ENCODE measurements at regions not wholly inside any gene's neighbourhood (a gene's known extent, or its start where the extent isn't known, plus 50 kb on each side); places are given as distances from the start of the nearest gene placed in this dataset.

- TF ChIP-seq TAF1 (IDR thresholded peaks at IDR 0.05; ENCODE audit: low read depth, low read length) (no peak), POLR2A (IDR thresholded peaks at IDR 0.05; ENCODE audit: low read depth, low read length) (no peak), POLR2AphosphoS5 (IDR thresholded peaks at IDR 0.05; ENCODE audit: low read depth, low read length) (no peak), SPI1 (IDR thresholded peaks at IDR 0.05; ENCODE audit: low read depth, low read length) (no peak), POU2F2 (IDR thresholded peaks at IDR 0.05; ENCODE audit: low read depth, low read length) (no peak)
Measured at GRCh38 chr6:81166770-81167169, 585.7 kb downstream of the TENT5A start.

All from GM12891 (cell line).